HL-60 (cell line): ENCODE measurements at regions not wholly inside any gene's neighbourhood (a gene's known extent, or its start where the extent isn't known, plus 50 kb on each side); places are given as distances from the start of the nearest gene placed in this dataset.
"Not testable (repeated sequence)": the region's sequence is repeated elsewhere in the genome, so short reads cannot be mapped to it uniquely, and the experiment has no call there.

ENCODE experiments used
- CTCF ChIP-seq: IDR thresholded peaks from one replicate; pipeline ENCODE4 v1.5.1; 2011; ENCODE audit warnings: low read length, control low read depth, inconsistent platforms; ENCODE audit not compliant: insufficient read depth
- GABPA ChIP-seq: IDR thresholded peaks from 2 replicates; pipeline ENCODE4 v1.6.1; 2012; ENCODE audit warnings: low read depth
- POLR2AphosphoS5 ChIP-seq: IDR thresholded peaks from 2 replicates; pipeline ENCODE4 v1.6.1; 2012; ENCODE audit warnings: low read depth
- REST ChIP-seq: IDR thresholded peaks from 2 replicates; pipeline ENCODE4 v1.6.1; 2012; ENCODE audit warnings: low read depth; ENCODE audit not compliant: insufficient replicate concordance
- SPI1 ChIP-seq: IDR thresholded peaks from 2 replicates; pipeline ENCODE4 v1.6.1; 2012; ENCODE audit warnings: low read depth, mild to moderate bottlenecking, borderline replicate concordance

GRCh38 chr4:118576709-118577219, 108.4 kb upstream of the METTL14 start:
- not testable (repeated sequence) for TF ChIP-seq CTCF, SPI1, POLR2AphosphoS5, GABPA, REST
